HepG2 (cell line): ENCODE measurements at regions not wholly inside any gene's neighbourhood (a gene's known extent, or its start where the extent isn't known, plus 50 kb on each side); places are given as distances from the start of the nearest gene placed in this dataset.

Experiments
- CENPT ChIP-seq: sonication (generic); formaldehyde crosslinking; IDR thresholded peaks from 2 replicates; pipeline ENCODE4 v1.8.0; 2022; ENCODE audit warnings: low read depth, mild to moderate bottlenecking, moderate library complexity, missing genetic modification reagents
- GMEB1 ChIP-seq: sonication (generic); formaldehyde crosslinking; IDR thresholded peaks from 2 replicates; pipeline ENCODE4 v1.5.1; 2020; ENCODE audit warnings: missing genetic modification reagents, mild to moderate bottlenecking, borderline replicate concordance
- GMEB2 ChIP-seq: IDR thresholded peaks from 2 replicates; pipeline ENCODE4 v1.6.1; 2016; ENCODE audit warnings: missing biosample characterization, missing genetic modification reagents, low read depth
- MZF1 ChIP-seq: sonication (generic); formaldehyde crosslinking; IDR thresholded peaks from 2 replicates; pipeline ENCODE4 v1.8.1; 2023; ENCODE audit warnings: mild to moderate bottlenecking, missing genetic modification reagents, borderline replicate concordance
- RERE ChIP-seq: IDR thresholded peaks from 2 replicates; pipeline ENCODE4 v1.6.1; 2016; ENCODE audit warnings: low read depth, missing genetic modification reagents, missing compliant biosample characterization
- ZKSCAN1 ChIP-seq: fragments of 150-350 bp; IDR thresholded peaks from 2 replicates; pipeline ENCODE4 v1.6.1; 2014; ENCODE audit warnings: low read length
- ZNF121 ChIP-seq: sonication (generic); formaldehyde crosslinking; IDR thresholded peaks from 2 replicates; pipeline ENCODE4 v1.5.0; 2020; ENCODE audit warnings: mild to moderate bottlenecking, missing genetic modification reagents
- ZNF143 ChIP-seq: sonication (generic); formaldehyde crosslinking; IDR thresholded peaks from 2 replicates; pipeline ENCODE4 v1.4.0; 2020; ENCODE audit warnings: missing genetic modification reagents
- TF ChIP-seq, protein P1 (sequence below): sonication (generic); formaldehyde crosslinking; IDR thresholded peaks from 2 replicates; pipeline ENCODE4 v1.8.0; 2022; ENCODE audit warnings: missing genetic modification reagents, mild to moderate bottlenecking, inconsistent platforms, borderline replicate concordance

- TF ChIP-seq GMEB1 (CRISPR knock-in tag), result no peak
- TF ChIP-seq ZNF121 (CRISPR knock-in tag), result no peak
- TF ChIP-seq MZF1, result no peak
- TF ChIP-seq RERE, result no peak
- TF ChIP-seq GMEB2 (CRISPR knock-in tag), result no peak
- TF ChIP-seq, protein P1, sequence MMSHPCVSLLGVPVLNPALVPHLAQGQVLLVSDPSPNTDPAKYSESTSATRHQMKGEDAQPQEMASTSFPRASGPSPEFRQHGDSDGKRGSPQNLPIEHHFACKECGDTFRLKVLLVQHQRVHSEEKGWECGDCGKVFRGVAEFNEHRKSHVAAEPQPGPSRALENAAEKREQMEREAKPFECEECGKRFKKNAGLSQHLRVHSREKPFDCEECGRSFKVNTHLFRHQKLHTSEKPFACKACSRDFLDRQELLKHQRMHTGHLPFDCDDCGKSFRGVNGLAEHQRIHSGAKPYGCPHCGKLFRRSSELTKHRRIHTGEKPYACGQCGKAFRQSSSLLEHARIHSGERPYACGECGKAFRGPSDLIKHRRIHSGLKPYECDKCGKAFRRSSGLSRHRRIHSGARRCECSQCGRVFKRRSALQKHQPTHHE (CRISPR knock-in tag), result no peak
- TF ChIP-seq CENPT (CRISPR knock-in tag), result no peak
- TF ChIP-seq ZKSCAN1, result no peak
- no peak for TF ChIP-seq ZNF143
These were observed 177.5 kb upstream of the PRNP start (continued) for GRCh38 chr20:4508773-4509172.
